ENCODE measurements at regions not wholly inside any gene's neighbourhood (a gene's known extent, or its start where the extent isn't known, plus 50 kb on each side); places are given as distances from the start of the nearest gene placed in this dataset.

DNA sequence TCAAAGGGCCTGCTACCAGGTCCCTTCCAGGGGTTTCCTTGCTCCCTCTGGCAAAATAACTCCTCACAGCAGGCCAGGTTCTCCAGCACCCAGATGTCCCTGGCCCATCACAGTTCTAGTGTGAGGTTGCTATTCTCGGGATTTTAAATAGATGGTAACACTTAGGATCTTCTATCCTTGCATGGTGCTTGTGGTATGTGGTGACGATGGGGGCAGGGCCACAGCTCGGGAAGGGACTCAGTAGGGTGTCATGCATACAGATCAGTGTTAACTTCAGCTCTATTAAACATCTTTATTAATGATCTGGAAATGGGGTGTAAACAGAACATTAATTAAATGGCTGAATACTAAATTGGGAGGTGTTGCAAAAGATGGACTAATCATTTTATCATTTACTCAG, 323.8 kb downstream of the QKI start:
- BruUV-seq (replicated peaks), result no TSS peak
- RAD21 ChIA-PET (ENCODE audit: low non-redundant PET in 1 of 2, low total read pairs in 2 of 2, uncharacterized antibody in 2 of 2, unreplicated experiment in 2 of 2), result no interaction called here
- TF ChIP-seq POLR2AphosphoS5 (IDR thresholded peaks at IDR 0.05; ENCODE audit: low read depth, low read length) (no peak), SIN3A (IDR thresholded peaks at IDR 0.05; ENCODE audit: low read depth) (no peak), RAD21 (IDR thresholded peaks at IDR 0.05; ENCODE audit: low read depth) (no peak), EZH2 (IDR thresholded peaks at IDR 0.05) (no peak), YY1 (IDR thresholded peaks at IDR 0.05; ENCODE audit: extremely low read depth, insufficient replicate concordance, low read depth, low read length) (no peak), EZH2phosphoT487 (IDR thresholded peaks at IDR 0.05; ENCODE audit: borderline replicate concordance) (no peak), EGR1 (IDR thresholded peaks at IDR 0.05; ENCODE audit: low read depth) (no peak)
- TF ChIP-seq, protein P1, sequence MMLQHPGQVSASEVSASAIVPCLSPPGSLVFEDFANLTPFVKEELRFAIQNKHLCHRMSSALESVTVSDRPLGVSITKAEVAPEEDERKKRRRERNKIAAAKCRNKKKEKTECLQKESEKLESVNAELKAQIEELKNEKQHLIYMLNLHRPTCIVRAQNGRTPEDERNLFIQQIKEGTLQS (IDR thresholded peaks at IDR 0.05), result no peak

DNA sequence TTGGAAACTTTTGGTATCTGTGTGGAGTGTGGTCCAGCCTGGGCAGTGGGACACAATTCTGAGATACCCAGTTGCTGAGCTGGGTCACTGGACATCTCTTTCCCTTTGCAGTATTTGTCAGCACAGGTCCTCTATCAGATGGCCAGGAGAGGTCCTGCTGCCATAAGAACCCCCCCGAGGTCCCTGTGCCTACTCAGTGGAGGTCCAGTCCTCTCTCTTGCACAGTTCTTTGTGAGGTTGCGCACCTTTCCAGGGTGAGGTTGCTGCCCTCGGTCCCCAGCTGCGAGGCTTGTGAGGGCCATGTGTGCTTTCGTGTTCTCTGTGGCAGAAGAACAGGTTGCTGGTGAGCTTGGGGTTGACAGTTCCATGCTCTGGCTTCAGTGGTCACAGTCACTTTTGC, 320.6 kb downstream of the QKI start:
- TF ChIP-seq SP1 (IDR thresholded peaks at IDR 0.05; ENCODE audit: low read depth) (no peak), YY1 (IDR thresholded peaks at IDR 0.05; ENCODE audit: extremely low read depth, insufficient replicate concordance, low read depth, low read length) (no peak), JUND (IDR thresholded peaks at IDR 0.05) (no peak), EGR1 (IDR thresholded peaks at IDR 0.05; ENCODE audit: low read depth) (no peak), ZFX (IDR thresholded peaks at IDR 0.05) (no peak), POLR2A (IDR thresholded peaks at IDR 0.05; ENCODE audit: borderline replicate concordance, extremely low read depth, insufficient read depth, insufficient read length) (no peak), TCF7L2 (IDR thresholded peaks at IDR 0.05; ENCODE audit: borderline replicate concordance, extremely low read depth, insufficient read depth, insufficient read length) (no peak), SIN3A (IDR thresholded peaks at IDR 0.05; ENCODE audit: low read depth) (no peak), EZH2 (IDR thresholded peaks at IDR 0.05) (no peak), RAD21 (IDR thresholded peaks at IDR 0.05; ENCODE audit: low read depth) (no peak)
- TF ChIP-seq, protein P2, sequence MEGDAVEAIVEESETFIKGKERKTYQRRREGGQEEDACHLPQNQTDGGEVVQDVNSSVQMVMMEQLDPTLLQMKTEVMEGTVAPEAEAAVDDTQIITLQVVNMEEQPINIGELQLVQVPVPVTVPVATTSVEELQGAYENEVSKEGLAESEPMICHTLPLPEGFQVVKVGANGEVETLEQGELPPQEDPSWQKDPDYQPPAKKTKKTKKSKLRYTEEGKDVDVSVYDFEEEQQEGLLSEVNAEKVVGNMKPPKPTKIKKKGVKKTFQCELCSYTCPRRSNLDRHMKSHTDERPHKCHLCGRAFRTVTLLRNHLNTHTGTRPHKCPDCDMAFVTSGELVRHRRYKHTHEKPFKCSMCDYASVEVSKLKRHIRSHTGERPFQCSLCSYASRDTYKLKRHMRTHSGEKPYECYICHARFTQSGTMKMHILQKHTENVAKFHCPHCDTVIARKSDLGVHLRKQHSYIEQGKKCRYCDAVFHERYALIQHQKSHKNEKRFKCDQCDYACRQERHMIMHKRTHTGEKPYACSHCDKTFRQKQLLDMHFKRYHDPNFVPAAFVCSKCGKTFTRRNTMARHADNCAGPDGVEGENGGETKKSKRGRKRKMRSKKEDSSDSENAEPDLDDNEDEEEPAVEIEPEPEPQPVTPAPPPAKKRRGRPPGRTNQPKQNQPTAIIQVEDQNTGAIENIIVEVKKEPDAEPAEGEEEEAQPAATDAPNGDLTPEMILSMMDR (IDR thresholded peaks at IDR 0.05 in 2 of 3, conservative IDR thresholded peaks at IDR 0.05 in 1 of 3; ENCODE audit: borderline replicate concordance in 1 of 3, insufficient read depth in 1 of 3, low read depth in 2 of 3, low read length in 2 of 3), result no peak
- TF ChIP-seq, protein P3, sequence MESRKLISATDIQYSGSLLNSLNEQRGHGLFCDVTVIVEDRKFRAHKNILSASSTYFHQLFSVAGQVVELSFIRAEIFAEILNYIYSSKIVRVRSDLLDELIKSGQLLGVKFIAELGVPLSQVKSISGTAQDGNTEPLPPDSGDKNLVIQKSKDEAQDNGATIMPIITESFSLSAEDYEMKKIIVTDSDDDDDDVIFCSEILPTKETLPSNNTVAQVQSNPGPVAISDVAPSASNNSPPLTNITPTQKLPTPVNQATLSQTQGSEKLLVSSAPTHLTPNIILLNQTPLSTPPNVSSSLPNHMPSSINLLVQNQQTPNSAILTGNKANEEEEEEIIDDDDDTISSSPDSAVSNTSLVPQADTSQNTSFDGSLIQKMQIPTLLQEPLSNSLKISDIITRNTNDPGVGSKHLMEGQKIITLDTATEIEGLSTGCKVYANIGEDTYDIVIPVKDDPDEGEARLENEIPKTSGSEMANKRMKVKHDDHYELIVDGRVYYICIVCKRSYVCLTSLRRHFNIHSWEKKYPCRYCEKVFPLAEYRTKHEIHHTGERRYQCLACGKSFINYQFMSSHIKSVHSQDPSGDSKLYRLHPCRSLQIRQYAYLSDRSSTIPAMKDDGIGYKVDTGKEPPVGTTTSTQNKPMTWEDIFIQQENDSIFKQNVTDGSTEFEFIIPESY (IDR thresholded peaks at IDR 0.05; ENCODE audit: extremely low read depth, insufficient replicate concordance, low read length), result no peak
- Histone ChIP-seq H3K27ac (ENCODE audit: low read depth, low read length) (no peak overlapping the region), H3K9me2 (ENCODE audit: insufficient read depth) (no peaks in the 10 kb centered on the region), H2AFZ (ENCODE audit: low read depth, low read length, poor library complexity, severe bottlenecking) (no peak overlapping the region), H3K27me3 (ENCODE audit: insufficient read depth, low read length) (no peaks in the 10 kb centered on the region), H3K36me3 (ENCODE audit: control insufficient read depth in 1 of 2, insufficient read depth in 2 of 2, low read length in 2 of 2) (no peaks in the 10 kb centered on the region), H3K9me3 (ENCODE audit: control insufficient read depth in 1 of 2, insufficient read depth in 1 of 2, low read depth in 1 of 2, low read length in 2 of 2) (no peaks in the 10 kb centered on the region), H3K79me2 (ENCODE audit: insufficient read depth, low read length) (no peaks in the 10 kb centered on the region), H3K4me2 (ENCODE audit: low read length) (no peak overlapping the region), H3K4me1 (ENCODE audit: control insufficient read depth in 1 of 2, insufficient read depth in 2 of 2, low read length in 2 of 2) (no peaks in the 10 kb centered on the region), H3K9ac (ENCODE audit: low read length) (no peak overlapping the region), H4K20me1 (ENCODE audit: insufficient read depth) (no peaks in the 10 kb centered on the region), H3K4me3 (replicated peaks in 1 of 2; ENCODE audit: low read depth in 1 of 2, low read length in 2 of 2) (no peak overlapping the region)
- no TSS peak for BruUV-seq (replicated peaks)
- DNase-seq (ENCODE audit: low read depth, low spot score) (no peak), ATAC-seq (no peak)
- RAD21 ChIA-PET (ENCODE audit: low non-redundant PET in 1 of 2, low total read pairs in 2 of 2, uncharacterized antibody in 2 of 2, unreplicated experiment in 2 of 2), result no interaction called here
- intact Hi-C loops (cut with micrococcal nuclease), result no loop called here
- CTCF ChIA-PET, result no interaction called here
- POLR2A ChIA-PET, result no interaction called here

More for the DNA sequence above, 323.8 kb downstream of the QKI start:
- Histone ChIP-seq H3K79me2 (ENCODE audit: insufficient read depth, low read length) (no peaks in the 10 kb centered on the region), H3K27me3 (ENCODE audit: insufficient read depth, low read length) (no peaks in the 10 kb centered on the region), H2AFZ (ENCODE audit: low read depth, low read length, poor library complexity, severe bottlenecking) (no peak overlapping the region), H3K4me2 (ENCODE audit: low read length) (no peak overlapping the region), H3K9me2 (ENCODE audit: insufficient read depth) (no peaks in the 10 kb centered on the region), H4K20me1 (ENCODE audit: insufficient read depth) (no peaks in the 10 kb centered on the region), H3K4me1 (ENCODE audit: control insufficient read depth in 1 of 2, insufficient read depth in 2 of 2, low read length in 2 of 2) (no peaks in the 10 kb centered on the region), H3K9me3 (ENCODE audit: control insufficient read depth in 1 of 2, insufficient read depth in 1 of 2, low read depth in 1 of 2, low read length in 2 of 2) (no peaks in the 10 kb centered on the region), H3K4me3 (replicated peaks in 1 of 2; ENCODE audit: low read depth in 1 of 2, low read length in 2 of 2) (no peak overlapping the region), H3K27ac (ENCODE audit: low read depth, low read length) (no peak overlapping the region), H3K36me3 (ENCODE audit: control insufficient read depth in 1 of 2, insufficient read depth in 2 of 2, low read length in 2 of 2) (no peaks in the 10 kb centered on the region), H3K9ac (ENCODE audit: low read length) (no peak overlapping the region)
- ATAC-seq, result no peak
- ChIA-PET CTCF (no interaction called here), POLR2A (no interaction called here)
- intact Hi-C loops (cut with micrococcal nuclease), result no loop called here
- no peak for DNase-seq (ENCODE audit: low read depth, low spot score)
